SU-DHL-6 (cell line): ENCODE measurements at regions not wholly inside any gene's neighbourhood (a gene's known extent, or its start where the extent isn't known, plus 50 kb on each side); places are given as distances from the start of the nearest gene placed in this dataset.

Source experiments
- H2AFZ ChIP-seq: fragments of 200-600 bp; sonication (generic); 2 replicates; pipeline ENCODE4 v1.6.1; 2014; ENCODE audit warnings: low read depth, mild to moderate bottlenecking, moderate library complexity, mixed read lengths, antibody characterized with exemption, low read length; ENCODE audit not compliant: severe bottlenecking
- H3F3A ChIP-seq: fragments of 200-600 bp; shearing (Covaris generic); 2 replicates; pipeline ENCODE4 v1.6.0; 2016; ENCODE audit warnings: antibody characterized with exemption, mild to moderate bottlenecking; ENCODE audit not compliant: insufficient read depth
- H3K27ac ChIP-seq: fragments of 200-600 bp; sonication (generic); 2 replicates; pipeline ENCODE4 v1.5.1; 2016; ENCODE audit warnings: low read depth, mild to moderate bottlenecking, low read length, moderate library complexity, mixed read lengths
- H3K27me3 ChIP-seq: fragments of 200-600 bp; sonication (generic), shearing (Covaris generic); 2 replicates; pipeline ENCODE4 v1.6.0; 2014; ENCODE audit warnings: mild to moderate bottlenecking, low read length
- H3K36me3 ChIP-seq: fragments of 200-600 bp; sonication (generic); 2 replicates; pipeline ENCODE4 v1.6.1; 2014; ENCODE audit warnings: mild to moderate bottlenecking, low read length, mixed read lengths
- H3K4me2 ChIP-seq: fragments of 300-600, 200-600 bp; shearing (Covaris generic), sonication (generic); 2 replicates; pipeline ENCODE4 v1.6.0; 2014; ENCODE audit warnings: low read length, low read depth, mild to moderate bottlenecking; ENCODE audit not compliant: poor library complexity, severe bottlenecking
- H3K4me3 ChIP-seq: fragments of 200-600 bp; sonication (generic); 2 replicates; pipeline ENCODE4 v1.5.1; 2014; ENCODE audit warnings: antibody characterized with exemption, low read length, mild to moderate bottlenecking, mixed read lengths; ENCODE audit not compliant: insufficient read depth, poor library complexity, severe bottlenecking
- H3K79me2 ChIP-seq: fragments of 200-600 bp; sonication (generic); 2 replicates; pipeline ENCODE4 v1.6.1; 2014; ENCODE audit warnings: mild to moderate bottlenecking, low read length, moderate library complexity; ENCODE audit not compliant: insufficient read depth
- H3K9ac ChIP-seq: fragments of 200-600 bp; sonication (generic); 2 replicates; pipeline ENCODE4 v1.7.0; 2014; ENCODE audit warnings: mild to moderate bottlenecking, low read length
- H3K9me2 ChIP-seq: fragments of 200-600 bp; sonication (generic); replicated peaks from 2 replicates; pipeline ENCODE4 v1.6.1; 2014; ENCODE audit warnings: low read length; ENCODE audit not compliant: insufficient read depth
- H3K9me3 ChIP-seq: fragments of 200-600 bp; sonication (generic); 2 replicates; pipeline ENCODE4 v1.6.1; 2014; ENCODE audit warnings: low read length, mixed read lengths; ENCODE audit not compliant: insufficient read depth
- H4K20me1 ChIP-seq: fragments of 200-600 bp; sonication (generic); 2 replicates; pipeline ENCODE4 v1.6.1; 2014; ENCODE audit warnings: low read depth, mild to moderate bottlenecking, antibody characterized with exemption, low read length, moderate library complexity, mixed read lengths
- CTCF ChIP-seq: fragments of 200-600 bp; sonication (generic); IDR thresholded peaks from one replicate; pipeline ENCODE4 v1.5.1; 2017; ENCODE audit warnings: antibody characterized with exemption, mild to moderate bottlenecking, low read length, moderate library complexity; ENCODE audit not compliant: insufficient read depth, poor library complexity, severe bottlenecking
- EZH2phosphoT487 ChIP-seq: fragments of 200-600 bp; sonication (generic), shearing (Covaris generic); conservative IDR thresholded peaks from 2 replicates; pipeline ENCODE4 v1.6.1; 2018; ENCODE audit warnings: mild to moderate bottlenecking, antibody characterized with exemption, low read length, moderate library complexity, mixed read lengths

DNA sequence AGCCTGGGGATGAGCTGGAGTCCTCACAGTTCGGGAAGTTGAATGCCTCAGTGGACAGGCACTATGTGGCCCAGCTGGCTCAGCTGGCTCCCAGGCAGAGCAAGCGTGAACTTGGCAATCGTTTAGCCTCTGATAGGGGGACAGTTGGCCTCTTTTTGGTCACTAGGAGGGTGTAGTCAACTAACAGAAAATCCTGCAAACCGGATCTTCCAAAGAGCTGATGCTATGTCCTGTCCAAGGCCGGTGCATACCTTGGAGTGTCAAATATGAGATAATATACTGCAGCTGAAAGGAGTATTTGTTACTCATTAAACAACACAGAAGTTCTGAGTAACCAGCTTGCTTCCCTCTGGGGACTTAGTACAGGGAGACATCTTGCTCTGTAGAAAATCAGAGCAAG lies 126.2 kb upstream of the EXOC2 start:
- no peak overlapping the region for H3K27ac ChIP-seq
- H3F3A ChIP-seq: no peaks in the 10 kb centered on the region
- no peak overlapping the region for H3K9ac ChIP-seq
- no peak overlapping the region for H3K4me2 ChIP-seq
- TF ChIP-seq CTCF: no peak
- TF ChIP-seq EZH2phosphoT487: no peak
- no peaks in the 10 kb centered on the region for H3K9me3 ChIP-seq
- no peaks in the 10 kb centered on the region for H3K9me2 ChIP-seq
- no peaks in the 10 kb centered on the region for H3K27me3 ChIP-seq
- no peak overlapping the region for H2AFZ ChIP-seq
- no peaks in the 10 kb centered on the region for H3K36me3 ChIP-seq
- H4K20me1 ChIP-seq: no peaks in the 10 kb centered on the region
- no peak overlapping the region for H3K4me3 ChIP-seq
- H3K79me2 ChIP-seq: no peaks in the 10 kb centered on the region

- no peaks in the 10 kb centered on the region for H3K36me3 ChIP-seq
- H3K4me3 ChIP-seq: no peak overlapping the region
- H3K27ac ChIP-seq: no peak overlapping the region
- no peaks in the 10 kb centered on the region for H3K79me2 ChIP-seq
- TF ChIP-seq CTCF (no peak), EZH2phosphoT487 (no peak)
- H3K27me3 ChIP-seq: no peaks in the 10 kb centered on the region
- no peak overlapping the region for H3K9ac ChIP-seq
- no peaks in the 10 kb centered on the region for H3K9me3 ChIP-seq
- H4K20me1 ChIP-seq: no peaks in the 10 kb centered on the region
- H3F3A ChIP-seq: no peaks in the 10 kb centered on the region
- H3K9me2 ChIP-seq: no peaks in the 10 kb centered on the region
- H2AFZ ChIP-seq: no peak overlapping the region
- no peak overlapping the region for H3K4me2 ChIP-seq
Measured at GRCh38 chr6:818196-818595, 125.3 kb upstream of the EXOC2 start.

DNA sequence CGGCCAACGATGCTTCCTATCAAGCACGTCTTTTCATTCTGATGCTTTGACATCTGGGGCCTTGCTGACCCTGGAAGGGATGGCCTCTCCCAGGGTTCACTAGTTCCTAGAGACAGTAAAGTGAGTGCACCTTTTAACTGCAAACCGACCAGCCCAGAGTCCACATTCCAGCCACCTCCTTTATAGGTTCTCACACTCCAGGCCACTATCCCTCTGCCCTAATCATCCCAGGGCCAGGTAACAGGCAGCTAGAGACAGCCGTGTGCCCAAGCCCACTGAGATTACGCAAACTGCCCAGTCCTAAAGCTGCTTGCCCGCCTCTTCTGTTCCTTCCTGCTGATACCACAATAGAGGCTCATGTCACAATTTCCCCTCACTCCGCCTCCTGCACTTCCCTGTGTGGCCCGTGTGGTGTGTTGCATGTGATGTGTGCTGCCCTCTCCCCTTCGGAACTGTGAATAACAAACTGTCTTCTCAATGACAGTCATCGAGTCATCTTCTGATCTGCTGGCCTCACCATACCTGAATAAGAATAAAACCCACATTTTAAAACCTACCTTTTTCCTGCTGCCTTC lies 123.7 kb upstream of the EXOC2 start:
- Histone ChIP-seq H3K27ac (no peak overlapping the region), H3K9ac (no peak overlapping the region), H3K9me2 (no peaks in the 10 kb centered on the region), H3K4me3 (no peak overlapping the region), H3K36me3 (no peaks in the 10 kb centered on the region), H3K27me3 (no peaks in the 10 kb centered on the region), H3F3A (no peaks in the 10 kb centered on the region), H2AFZ (no peak overlapping the region), H3K79me2 (no peaks in the 10 kb centered on the region), H3K9me3 (no peaks in the 10 kb centered on the region), H4K20me1 (no peaks in the 10 kb centered on the region), H3K4me2 (no peak overlapping the region)
- no peak for TF ChIP-seq EZH2phosphoT487
- TF ChIP-seq CTCF: no peak
